IPS-18a (cell line): ENCODE measurements at regions not wholly inside any gene's neighbourhood (a gene's known extent, or its start where the extent isn't known, plus 50 kb on each side); places are given as distances from the start of the nearest gene placed in this dataset.

ENCODE experiments used
- H3K27ac ChIP-seq: one replicate; pipeline ENCODE4 v1.5.1; 2013; ENCODE audit warnings: low read length
- H3K27me3 ChIP-seq: one replicate; pipeline ENCODE4 v1.6.1; 2013; ENCODE audit warnings: mild to moderate bottlenecking, low read length; ENCODE audit not compliant: control insufficient read depth, insufficient read depth
- H3K36me3 ChIP-seq: one replicate; pipeline ENCODE4 v1.6.1; 2013; ENCODE audit warnings: low read depth, low read length; ENCODE audit not compliant: control insufficient read depth
- H3K4me1 ChIP-seq: one replicate; pipeline ENCODE4 v1.6.1; 2013; ENCODE audit warnings: low read depth, low read length; ENCODE audit not compliant: control insufficient read depth
- H3K4me3 ChIP-seq: one replicate; pipeline ENCODE4 v1.5.1; 2013; ENCODE audit warnings: low read length
- H3K9ac ChIP-seq: one replicate; pipeline ENCODE4 v1.6.1; 2013; ENCODE audit warnings: mild to moderate bottlenecking, low read length, moderate library complexity
- H3K9me3 ChIP-seq: one replicate; pipeline ENCODE4 v1.6.1; 2013; ENCODE audit warnings: low read depth, low read length; ENCODE audit not compliant: control insufficient read depth

- Histone ChIP-seq H3K9ac (no peak overlapping the region), H3K27me3 (no peaks in the 10 kb centered on the region), H3K36me3 (no peaks in the 10 kb centered on the region), H3K9me3 (no peaks in the 10 kb centered on the region), H3K4me3 (no peak overlapping the region), H3K27ac (no peak overlapping the region), H3K4me1 (peaks cover 11% of the 10 kb centered on the region)
Measured at GRCh38 chr10:78817361-78817760, 251.4 kb upstream of the ZMIZ1 start.

GRCh38 chr10:78817804-78818203 is 251.0 kb upstream of the ZMIZ1 start:
- Histone ChIP-seq H3K27me3 (no peaks in the 10 kb centered on the region), H3K4me1 (peaks cover 11% of the 10 kb centered on the region)

GRCh38 chr10:78819361-78820006 is 249.3 kb upstream of the ZMIZ1 start:
- Histone ChIP-seq H3K4me3 (no peak overlapping the region), H3K9ac (no peak overlapping the region), H3K4me1 (peaks cover 11% of the 10 kb centered on the region), H3K9me3 (no peaks in the 10 kb centered on the region), H3K27me3 (no peaks in the 10 kb centered on the region), H3K27ac (no peak overlapping the region), H3K36me3 (no peaks in the 10 kb centered on the region)

More at GRCh38 chr10:78817804-78818203, 251.0 kb upstream of the ZMIZ1 start:
- Histone ChIP-seq H3K9ac (no peak overlapping the region), H3K4me3 (no peak overlapping the region), H3K36me3 (no peaks in the 10 kb centered on the region), H3K9me3 (no peaks in the 10 kb centered on the region), H3K27ac (no peak overlapping the region)

- Histone ChIP-seq H3K9ac (no peak overlapping the region), H3K4me1 (peaks cover 11% of the 10 kb centered on the region), H3K27me3 (no peaks in the 10 kb centered on the region), H3K9me3 (no peaks in the 10 kb centered on the region), H3K36me3 (no peaks in the 10 kb centered on the region), H3K4me3 (no peak overlapping the region), H3K27ac (no peak overlapping the region)
Measured at GRCh38 chr10:78820007-78820362, 248.8 kb upstream of the ZMIZ1 start.

GRCh38 chr10:78821052-78821451 is 247.7 kb upstream of the ZMIZ1 start:
- H3K36me3 ChIP-seq = no peaks in the 10 kb centered on the region

GRCh38 chr10:78828647-78829539 is 239.9 kb upstream of the ZMIZ1 start:
- Histone ChIP-seq H3K4me3 (no peak overlapping the region), H3K27me3 (no peaks in the 10 kb centered on the region), H3K9ac (no peak overlapping the region), H3K27ac (no peak overlapping the region), H3K36me3 (no peaks in the 10 kb centered on the region), H3K4me1 (no peaks in the 10 kb centered on the region), H3K9me3 (peaks cover 11% of the 10 kb centered on the region)

More at GRCh38 chr10:78821052-78821451, 247.7 kb upstream of the ZMIZ1 start:
- Histone ChIP-seq H3K27ac (no peak overlapping the region), H3K4me1 (peaks cover 11% of the 10 kb centered on the region), H3K9ac (no peak overlapping the region), H3K27me3 (no peaks in the 10 kb centered on the region), H3K9me3 (no peaks in the 10 kb centered on the region), H3K4me3 (no peak overlapping the region)

- Histone ChIP-seq H3K9ac (no peak overlapping the region), H3K9me3 (peaks cover 11% of the 10 kb centered on the region), H3K27me3 (no peaks in the 10 kb centered on the region), H3K4me3 (no peak overlapping the region), H3K36me3 (no peaks in the 10 kb centered on the region), H3K27ac (no peak overlapping the region), H3K4me1 (no peaks in the 10 kb centered on the region)
Measured at GRCh38 chr10:78829565-78829964, 239.2 kb upstream of the ZMIZ1 start.

GRCh38 chr10:78830062-78830975 is 238.4 kb upstream of the ZMIZ1 start:
- no peaks in the 10 kb centered on the region for H3K4me1 ChIP-seq
- H3K27ac ChIP-seq = no peak overlapping the region
- peaks cover 11% of the 10 kb centered on the region for H3K9me3 ChIP-seq
- H3K4me3 ChIP-seq = no peak overlapping the region
- H3K27me3 ChIP-seq = no peaks in the 10 kb centered on the region
- no peak overlapping the region for H3K9ac ChIP-seq
- H3K36me3 ChIP-seq = no peaks in the 10 kb centered on the region

GRCh38 chr10:78830976-78831375 is 237.8 kb upstream of the ZMIZ1 start:
- H3K9me3 ChIP-seq = peaks cover 11% of the 10 kb centered on the region
- no peak overlapping the region for H3K27ac ChIP-seq
- no peaks in the 10 kb centered on the region for H3K36me3 ChIP-seq
- H3K9ac ChIP-seq = no peak overlapping the region
- no peaks in the 10 kb centered on the region for H3K4me1 ChIP-seq
- no peak overlapping the region for H3K4me3 ChIP-seq
- no peaks in the 10 kb centered on the region for H3K27me3 ChIP-seq

GRCh38 chr10:78831461-78831860 is 237.3 kb upstream of the ZMIZ1 start:
- Histone ChIP-seq H3K9me3 (peaks cover 11% of the 10 kb centered on the region), H3K4me1 (no peaks in the 10 kb centered on the region), H3K27me3 (no peaks in the 10 kb centered on the region), H3K36me3 (no peaks in the 10 kb centered on the region), H3K4me3 (no peak overlapping the region), H3K9ac (no peak overlapping the region), H3K27ac (no peak overlapping the region)

GRCh38 chr10:78832281-78832680 is 236.5 kb upstream of the ZMIZ1 start:
- Histone ChIP-seq H3K4me1 (no peaks in the 10 kb centered on the region), H3K27ac (no peak overlapping the region), H3K9me3 (peaks cover 11% of the 10 kb centered on the region), H3K27me3 (no peaks in the 10 kb centered on the region), H3K9ac (no peak overlapping the region), H3K36me3 (no peaks in the 10 kb centered on the region), H3K4me3 (no peak overlapping the region)
